D721Med (cell line): ENCODE measurements at regions not wholly inside any gene's neighbourhood (a gene's known extent, or its start where the extent isn't known, plus 50 kb on each side); places are given as distances from the start of the nearest gene placed in this dataset.

Experiments
- DNase-seq: peaks from one replicate; pipeline ENCODE4 v3.0.0; 2011; ENCODE audit warnings: low spot score; ENCODE audit not compliant: insufficient read length
- FAIRE-seq: peaks from 2 replicates; lab custom pipeline; 2011; peaks lifted over from hg19 to GRCh38; lab: Jason Lieb, UNC
- CTCF ChIP-seq: IDR thresholded peaks from 2 replicates; pipeline ENCODE4 v1.5.1; 2012; ENCODE audit warnings: mild to moderate bottlenecking, control low read depth; ENCODE audit not compliant: insufficient read depth; ENCODE audit errors: missing control alignments

- TF ChIP-seq CTCF: no peak
- FAIRE-seq: no peak
- no peak for DNase-seq
Measured at GRCh38 chr12:115355301-115355700, 671.3 kb upstream of the TBX3 start.

GRCh38 chr12:115354007-115354890 is 670.3 kb upstream of the TBX3 start:
- no peak for FAIRE-seq

GRCh38 chr12:115353467-115353866 is 669.5 kb upstream of the TBX3 start:
- FAIRE-seq: no peak
- TF ChIP-seq CTCF: no peak
- no peak for DNase-seq

More at GRCh38 chr12:115354007-115354890, 670.3 kb upstream of the TBX3 start:
- no peak for DNase-seq
- TF ChIP-seq CTCF: no peak

- no peak for DNase-seq
- no peak for TF ChIP-seq CTCF
- FAIRE-seq: no peak
Measured at GRCh38 chr12:115351514-115352077, 667.6 kb upstream of the TBX3 start.

- no peak for TF ChIP-seq CTCF
- FAIRE-seq (no peak), DNase-seq (no peak)
Measured at GRCh38 chr12:115349711-115350110, 665.7 kb upstream of the TBX3 start.

- TF ChIP-seq CTCF: no peak
- DNase-seq: no peak
- FAIRE-seq: no peak
Measured at GRCh38 chr12:115348301-115348700, 664.3 kb upstream of the TBX3 start.

GRCh38 chr12:115343601-115344000 is 659.6 kb upstream of the TBX3 start:
- TF ChIP-seq CTCF: no peak
- FAIRE-seq (no peak), DNase-seq (no peak)
